AG04450 (cell line): ENCODE measurements at regions not wholly inside any gene's neighbourhood (a gene's known extent, or its start where the extent isn't known, plus 50 kb on each side); places are given as distances from the start of the nearest gene placed in this dataset.

Experiments
- CTCF ChIA-PET: fragments of 300-600, 350-600 bp; formaldehyde crosslinking; extraction: SDS; loops from one replicate; lab custom pipeline; 2022; ENCODE audit warnings: antibody characterized with exemption, inconsistent platforms; lab: Charles Lee
- POLR2A ChIA-PET: fragments of 350-600 bp; formaldehyde crosslinking; extraction: SDS; loops from one replicate; lab custom pipeline; 2021; ENCODE audit warnings: antibody characterized with exemption, inconsistent platforms; lab: Yijun Ruan, JAX
- DNase-seq: peaks from one replicate; pipeline ENCODE4 v3.0.0-alpha.2; 2011; ENCODE audit warnings: low read depth, low spot score
- H3K27ac ChIP-seq: one replicate; pipeline ENCODE4 v1.5.1; 2012; ENCODE audit warnings: low read depth, low read length, control low read depth
- H3K27me3 ChIP-seq: one replicate; pipeline ENCODE4 v1.6.0; 2012; ENCODE audit warnings: low read length; ENCODE audit not compliant: control insufficient read depth, insufficient read depth
- H3K4me3 ChIP-seq: 2 replicates; pipeline ENCODE4 v1.5.1; 2011; ENCODE audit warnings: mild to moderate bottlenecking, low read depth, low read length, control low read depth
- H3K9me3 ChIP-seq: 2 replicates; pipeline ENCODE4 v1.5.1; 2012; ENCODE audit warnings: low read length; ENCODE audit not compliant: control insufficient read depth, insufficient read depth
- CTCF ChIP-seq: IDR thresholded peaks from 2 replicates; pipeline ENCODE4 v1.5.1; 2011; ENCODE audit warnings: low read depth, low read length, control low read depth, inconsistent platforms

- POLR2A ChIA-PET: no interaction called here
- CTCF ChIA-PET: interaction anchor here (0.6 to 9.1 kb wide), 6 partner anchors 28 to 325 kb away, joined by 3 to 307 read pairs (median 8); no protein-coding TSS in a partner anchor
- TF ChIP-seq CTCF: no peak
- Histone ChIP-seq H3K27me3 (peaks cover 2% of the 10 kb centered on the region), H3K27ac (no peak overlapping the region), H3K9me3 (no peaks in the 10 kb centered on the region; the same call in 1 of the 2 replicates), H3K4me3 (no peak overlapping the region)
- DNase-seq: no peak
Observed at GRCh38 chr10:60439641-60440040, 50.0 kb upstream of the ANK3 start.
